BJ (cell line): ENCODE measurements at regions not wholly inside any gene's neighbourhood (a gene's known extent, or its start where the extent isn't known, plus 50 kb on each side); places are given as distances from the start of the nearest gene placed in this dataset.

Experiments used
- CTCF ChIA-PET: fragments of 350-600 bp; formaldehyde crosslinking; extraction: SDS; loops from one replicate; lab custom pipeline; 2021; ENCODE audit warnings: antibody characterized with exemption, inconsistent platforms; lab: Yijun Ruan, JAX
- POLR2A ChIA-PET: fragments of 300-600 bp; sonication (Branson Sonifier 250); formaldehyde crosslinking; extraction: SDS; loops from one replicate; lab custom pipeline; 2021; ENCODE audit warnings: antibody characterized with exemption; lab: Charles Lee
- DNase-seq: peaks from one replicate; pipeline ENCODE4 v3.0.0-alpha.2; 2011; ENCODE audit warnings: low read depth
- H3K27me3 ChIP-seq: 2 replicates; pipeline ENCODE4 v1.6.0; 2011; ENCODE audit warnings: low read length; ENCODE audit not compliant: control insufficient read depth, insufficient read depth
- H3K36me3 ChIP-seq: 2 replicates; pipeline ENCODE4 v1.5.1; 2011; ENCODE audit warnings: low read length; ENCODE audit not compliant: control insufficient read depth, insufficient read depth
- H3K4me3 ChIP-seq: 2 replicates; pipeline ENCODE4 v1.5.1; 2011; ENCODE audit warnings: low read depth, mild to moderate bottlenecking, control low read depth, low read length
- CTCF ChIP-seq: IDR thresholded peaks from 2 replicates; pipeline ENCODE4 v1.5.1; 2011; ENCODE audit warnings: low read depth, mild to moderate bottlenecking, control low read depth, inconsistent platforms, low read length, moderate library complexity; ENCODE audit not compliant: insufficient read depth

DNA sequence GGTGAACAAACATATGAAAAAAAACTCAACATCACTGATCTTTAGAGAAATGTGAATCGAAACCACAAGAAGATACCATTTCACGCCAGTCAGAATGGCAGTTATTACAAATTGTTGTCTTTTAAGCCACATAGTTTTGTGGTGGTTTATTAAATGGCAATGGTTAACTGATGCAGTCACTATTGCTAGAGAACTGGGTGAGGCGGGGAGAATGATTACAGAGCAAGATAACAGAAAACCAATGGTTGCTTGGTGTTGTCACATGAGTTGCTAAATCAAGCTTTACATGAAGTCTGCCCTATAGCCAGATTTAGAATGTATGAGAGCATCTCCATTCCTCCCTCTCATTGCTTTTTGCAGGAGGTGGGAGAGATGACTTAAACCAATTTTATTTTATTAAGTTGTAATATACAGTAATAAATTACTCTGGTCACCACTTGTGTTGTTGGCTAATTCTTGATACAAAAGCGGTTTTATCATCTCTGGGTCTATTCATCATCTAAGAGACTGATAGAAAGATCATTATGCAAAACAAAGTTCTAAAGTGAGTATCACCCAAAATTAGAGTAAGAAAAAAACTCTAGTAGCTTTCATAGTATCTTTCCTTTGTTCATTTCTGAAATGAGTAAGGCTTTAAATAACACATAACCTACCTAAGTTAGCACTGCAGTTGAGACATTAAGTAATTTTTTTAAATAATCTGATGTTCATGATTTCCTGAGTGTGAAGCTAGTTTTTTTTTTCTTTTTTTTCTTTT is 859.5 kb downstream of the STIM2 start:
- TF ChIP-seq CTCF: no peak
- Histone ChIP-seq H3K36me3 (no peaks in the 10 kb centered on the region), H3K27me3 (no peaks in the 10 kb centered on the region), H3K4me3 (no peak overlapping the region)
- CTCF ChIA-PET: no interaction called here
- no peak for DNase-seq
- POLR2A ChIA-PET: no interaction called here

DNA sequence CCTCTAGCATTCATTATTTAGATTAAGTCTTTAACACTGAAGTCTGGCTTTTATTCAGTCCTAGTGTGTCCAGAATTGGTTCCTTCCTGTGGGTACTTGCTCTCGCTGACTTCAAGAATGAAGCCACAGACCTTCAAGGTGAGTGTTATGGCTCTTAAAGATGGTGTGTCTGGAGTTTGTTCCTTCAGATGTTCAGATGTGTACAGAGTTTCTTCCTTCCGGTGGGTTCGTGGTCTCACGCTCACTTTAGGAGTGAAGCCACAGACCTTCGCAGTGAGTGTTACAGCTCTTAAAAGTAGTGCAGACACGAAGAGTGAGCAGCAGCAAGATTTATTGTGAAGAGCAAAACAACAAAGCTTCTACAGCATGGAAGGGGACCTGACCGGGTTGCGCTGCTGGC is 860.6 kb downstream of the STIM2 start:
- ChIA-PET POLR2A (no interaction called here), CTCF (no interaction called here)
- H3K4me3 ChIP-seq: no peak overlapping the region
- TF ChIP-seq CTCF: no peak
- H3K27me3 ChIP-seq: no peaks in the 10 kb centered on the region
- no peak for DNase-seq
- no peaks in the 10 kb centered on the region for H3K36me3 ChIP-seq

GRCh38 chr4:27728892-27729291 is 868.3 kb downstream of the STIM2 start:
- Histone ChIP-seq H3K36me3 (no peaks in the 10 kb centered on the region), H3K4me3 (no peak overlapping the region), H3K27me3 (no peaks in the 10 kb centered on the region)
- no peak for TF ChIP-seq CTCF
- DNase-seq: no peak
- ChIA-PET POLR2A (no interaction called here), CTCF (interaction anchor here (1.3 kb wide), 1 partner anchor 13 kb away, joined by 4 read pairs; no protein-coding TSS in a partner anchor)

DNA sequence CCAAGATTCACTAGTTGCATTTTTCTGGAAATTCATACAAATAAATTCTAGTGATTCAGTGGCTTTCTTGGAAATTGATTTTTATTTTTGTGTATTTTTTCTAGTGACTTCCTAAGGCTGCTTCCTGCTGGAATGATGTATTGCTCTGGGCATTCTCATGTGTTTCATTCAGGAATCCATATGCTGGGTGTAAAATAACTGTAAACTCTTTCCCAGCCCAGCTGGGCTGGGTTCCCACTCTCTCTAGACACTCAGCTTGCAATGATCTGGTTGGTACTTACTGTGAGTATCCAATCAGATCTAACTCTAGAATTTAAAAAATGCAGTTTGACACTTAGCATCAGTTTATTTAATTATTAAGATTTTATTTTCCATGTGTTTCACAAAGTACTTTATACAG is 882.2 kb downstream of the STIM2 start:
- ChIA-PET POLR2A (no interaction called here), CTCF (interaction anchor here (1.5 kb wide), 1 partner anchor 695 kb away, joined by 3 read pairs; no protein-coding TSS in a partner anchor)
- TF ChIP-seq CTCF: no peak
- H3K36me3 ChIP-seq: no peaks in the 10 kb centered on the region
- no peak for DNase-seq
- H3K4me3 ChIP-seq: no peak overlapping the region
- no peaks in the 10 kb centered on the region for H3K27me3 ChIP-seq

DNA sequence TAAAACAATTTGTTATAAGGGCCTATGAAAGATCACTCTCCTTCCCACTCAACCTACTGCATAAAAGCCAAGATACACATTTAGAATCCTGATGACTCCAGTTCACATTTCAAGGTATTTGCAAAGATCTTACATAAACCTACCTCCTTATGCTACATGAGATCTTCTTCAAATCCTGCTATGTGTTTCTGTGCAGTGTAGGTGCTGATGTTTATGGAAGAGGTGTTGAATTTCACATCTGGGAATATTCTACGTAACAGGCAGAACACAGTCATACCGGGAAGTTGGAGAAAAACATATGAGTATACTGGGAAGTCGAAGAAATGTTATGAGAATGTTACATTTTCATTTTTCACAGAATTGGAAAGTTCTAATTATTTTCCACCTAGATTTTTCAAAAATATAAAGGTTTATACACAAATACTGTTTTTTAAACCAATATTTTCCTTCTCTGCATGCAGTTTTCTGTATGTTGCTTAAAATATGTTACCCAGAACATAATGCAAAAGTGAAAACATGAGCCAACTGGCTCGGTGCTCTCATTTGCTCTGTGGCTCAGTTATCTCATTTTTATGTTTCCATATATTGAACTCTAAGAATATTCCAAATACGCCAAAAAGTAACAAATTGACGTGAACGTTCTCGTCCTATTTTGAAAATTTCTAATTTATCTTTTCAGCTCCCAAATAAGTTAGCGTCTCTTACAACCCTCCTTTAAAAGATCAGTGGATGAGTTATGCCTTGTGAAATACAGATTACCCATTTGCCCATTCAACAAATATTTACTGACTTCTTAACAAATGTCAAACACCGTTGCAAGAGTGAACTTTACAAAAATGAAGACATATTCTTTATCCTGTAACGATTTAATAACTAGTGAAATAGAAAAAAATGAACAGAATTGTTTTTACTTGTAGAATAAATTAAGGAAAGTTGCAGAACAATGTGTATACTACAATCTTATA is 899.3 kb downstream of the STIM2 start:
- H3K27me3 ChIP-seq: no peaks in the 10 kb centered on the region
- H3K36me3 ChIP-seq: no peaks in the 10 kb centered on the region
- no peak for TF ChIP-seq CTCF
- DNase-seq: no peak
- H3K4me3 ChIP-seq: no peak overlapping the region
- POLR2A ChIA-PET: no interaction called here
- CTCF ChIA-PET: no interaction called here
